ENCODE measurements at regions not wholly inside any gene's neighbourhood (a gene's known extent, or its start where the extent isn't known, plus 50 kb on each side); places are given as distances from the start of the nearest gene placed in this dataset.
"Not testable (repeated sequence)": the region's sequence is repeated elsewhere in the genome, so short reads cannot be mapped to it uniquely, and the experiment has no call there.

DNA sequence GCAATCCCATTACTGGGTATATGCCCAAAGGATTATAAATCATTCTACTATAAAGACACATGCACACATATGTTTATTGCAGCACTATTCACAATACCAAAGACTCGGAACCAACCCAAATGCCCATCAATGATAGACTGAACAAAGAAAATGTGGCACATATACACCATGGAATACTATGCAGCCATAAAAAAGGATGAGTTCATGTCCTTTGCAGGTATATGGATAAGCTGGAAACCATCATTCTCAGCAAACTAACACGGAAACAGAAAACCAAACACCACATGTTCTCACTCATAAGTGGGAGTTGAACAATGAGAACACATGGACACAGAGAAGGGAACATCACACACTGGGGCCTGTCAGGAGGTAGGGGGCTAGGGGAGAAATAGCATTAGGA is 235.7 kb downstream of the PTN start:
- DNase-seq: not testable (repeated sequence)

DNA sequence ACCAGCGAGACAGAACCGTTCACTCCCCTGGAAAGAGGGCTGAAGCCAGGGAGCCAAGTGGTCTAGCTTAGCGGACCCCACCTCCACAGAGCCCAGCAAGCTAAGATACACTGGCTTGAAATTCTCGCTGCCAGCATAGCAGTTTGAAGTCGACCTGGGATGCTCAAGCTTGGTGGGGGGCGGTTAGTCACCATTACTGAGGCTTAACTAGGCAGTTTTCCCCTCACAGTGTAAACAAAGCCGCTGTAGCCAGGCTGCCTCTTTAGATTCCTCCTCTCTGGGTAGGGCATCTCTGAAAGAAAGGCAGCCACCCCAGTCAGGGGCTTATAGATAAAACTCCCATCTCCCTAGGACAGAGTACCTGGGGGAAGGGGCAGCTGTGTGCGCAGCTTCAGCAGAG is 235.1 kb downstream of the CHRM2 start:
- not testable (repeated sequence) for DNase-seq

DNA sequence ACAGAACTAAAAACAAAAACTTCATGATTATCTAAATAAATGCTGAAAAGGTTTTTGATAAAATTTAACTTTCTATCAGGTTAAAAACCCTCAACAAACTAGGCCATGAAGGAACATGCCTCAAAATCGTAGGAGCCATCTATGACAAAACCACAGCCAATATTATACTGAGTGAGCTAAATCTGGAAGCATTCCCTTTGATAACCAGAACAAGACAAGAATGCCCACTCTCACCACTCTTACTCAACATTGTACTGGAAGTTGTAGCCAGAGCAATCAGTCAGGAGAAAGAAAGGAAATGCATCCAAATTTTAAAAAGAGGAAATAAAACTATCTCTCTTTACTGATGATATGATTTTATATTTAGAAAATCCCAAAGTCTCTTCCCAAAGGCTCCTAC is 228.7 kb downstream of the CHRM2 start:
- DNase-seq: no peak

DNA sequence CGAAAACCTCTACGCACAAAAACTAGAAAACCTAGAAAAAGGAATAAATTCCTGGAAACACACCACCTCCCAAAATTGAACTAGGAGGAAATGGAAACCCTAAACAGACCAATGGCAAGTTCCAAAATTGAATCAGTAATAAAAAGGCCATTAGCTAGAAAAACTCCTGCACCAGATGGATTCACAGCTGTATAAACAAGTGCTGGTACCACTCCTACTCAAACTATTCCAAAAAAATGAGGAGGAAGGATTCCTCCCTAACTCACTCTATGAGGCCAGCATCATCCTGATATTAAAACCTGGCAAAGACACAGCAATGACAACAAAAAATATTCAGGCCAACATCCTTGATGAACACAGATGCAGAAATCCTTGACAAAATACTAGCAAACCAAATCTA is 228.2 kb downstream of the CHRM2 start:
- no peak for DNase-seq

DNA sequence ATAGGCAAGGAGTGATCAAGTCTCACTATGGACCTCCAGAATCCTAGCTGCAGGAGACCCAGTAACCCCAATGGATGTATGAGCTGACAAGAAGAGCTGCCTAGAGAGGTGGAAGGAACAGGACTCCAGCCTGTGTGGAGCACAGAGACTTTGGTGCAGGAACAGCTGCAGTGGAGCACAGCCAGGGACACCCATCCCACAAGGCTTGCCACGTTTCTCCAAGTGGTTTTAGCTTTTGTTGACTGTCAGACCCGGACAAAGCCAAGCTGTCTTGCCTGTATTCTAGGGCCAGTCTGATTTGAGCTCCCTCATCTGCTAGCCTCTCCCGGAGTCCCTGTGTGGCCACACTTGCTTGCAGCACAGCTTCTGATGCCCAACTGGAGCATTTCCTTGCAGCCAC is 224.7 kb downstream of the CHRM2 start:
- DNase-seq: no peak

DNA sequence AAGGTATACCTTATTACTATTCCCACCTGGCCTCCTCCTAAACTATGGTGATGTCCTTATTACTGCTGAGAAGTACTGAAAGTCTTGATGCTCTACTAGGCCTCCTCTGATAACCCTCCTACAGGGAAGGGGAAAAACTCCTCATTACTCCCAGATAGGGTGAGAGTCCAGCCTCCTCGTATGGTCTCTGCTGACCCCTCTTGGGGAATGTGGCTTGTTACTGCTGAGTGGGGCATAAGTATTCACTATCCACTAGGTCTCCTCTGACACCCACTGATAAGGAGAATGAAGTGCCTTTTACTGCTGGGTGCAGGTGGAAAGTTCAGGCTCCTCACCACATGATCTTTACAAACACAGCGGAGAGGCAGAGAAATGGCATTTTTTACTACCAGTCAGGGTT is 222.9 kb downstream of the CHRM2 start:
- DNase-seq: peak; percentile 5

DNA sequence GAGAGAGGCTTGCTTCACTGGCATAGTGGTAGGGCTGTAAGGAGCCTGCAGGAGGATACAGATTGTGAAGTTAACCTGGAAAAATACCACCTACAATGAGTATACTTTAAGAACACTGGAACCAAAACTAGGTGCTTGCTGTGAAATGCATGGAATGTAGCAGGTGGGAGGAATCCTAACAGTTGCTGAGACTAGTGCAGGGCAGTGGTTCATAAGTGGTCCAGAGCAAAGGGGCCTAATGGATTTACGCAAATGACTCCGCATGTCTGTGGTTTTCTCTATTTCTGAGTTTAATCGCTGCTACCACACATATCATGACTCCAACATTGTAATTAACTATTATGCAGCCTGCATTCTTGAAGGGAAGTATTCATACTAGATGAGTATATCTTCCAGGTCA is 218.4 kb downstream of the CHRM2 start:
- no peak for DNase-seq

DNA sequence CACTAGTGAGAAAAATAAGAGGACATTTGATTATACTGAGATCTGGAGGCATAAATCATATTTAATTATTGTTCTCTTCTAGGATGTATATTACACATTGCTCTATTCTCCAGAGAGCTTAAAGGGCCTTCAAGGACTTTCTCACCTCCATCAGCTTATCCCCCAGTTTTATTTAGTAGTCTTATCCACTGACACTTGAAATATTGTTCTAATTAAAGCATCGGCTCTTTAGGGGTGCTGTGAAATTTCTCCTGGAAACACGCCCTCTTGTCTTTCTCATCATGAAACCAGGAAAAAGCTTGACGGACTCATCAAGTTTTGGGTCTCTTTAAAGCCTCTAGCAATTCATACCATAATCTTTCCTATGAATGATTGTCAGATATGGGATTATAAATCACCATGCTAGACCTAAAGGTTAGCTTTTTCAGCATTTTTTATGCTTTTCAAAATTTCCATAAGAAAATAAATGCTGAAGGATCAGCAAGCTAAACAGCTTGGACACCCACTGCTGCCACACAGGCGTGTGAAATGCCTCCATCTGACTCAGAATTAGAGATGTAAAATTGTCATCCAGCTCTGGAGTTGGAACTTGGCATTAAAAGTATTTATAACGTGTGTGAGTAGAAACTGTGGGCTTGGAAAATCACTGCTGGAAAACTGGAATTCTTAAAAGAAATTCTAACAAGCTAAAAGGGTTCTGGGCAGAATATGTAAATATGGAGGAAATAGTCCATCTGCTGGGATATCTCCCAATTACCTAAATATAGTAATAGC is 216.3 kb downstream of the CHRM2 start:
- DNase-seq: no peak

DNA sequence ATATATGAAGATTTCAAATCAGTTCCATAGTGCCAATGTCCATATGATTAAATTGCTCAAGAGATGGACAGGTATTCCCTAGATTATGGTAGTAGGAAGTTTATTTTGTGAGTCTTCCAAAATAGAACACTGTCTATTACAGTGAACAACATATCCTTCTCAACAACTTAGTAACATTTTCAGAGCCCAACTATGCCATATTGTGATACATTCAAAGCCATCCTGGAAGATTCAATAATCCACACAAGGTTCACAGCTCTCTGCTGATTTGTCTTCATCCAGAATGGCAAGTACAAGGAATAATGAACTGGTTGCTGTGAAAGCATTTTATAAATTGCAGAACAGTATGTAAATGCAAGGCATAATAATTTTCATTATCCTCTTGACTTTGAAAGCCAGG is 213.9 kb downstream of the CHRM2 start:
- no peak for DNase-seq

DNA sequence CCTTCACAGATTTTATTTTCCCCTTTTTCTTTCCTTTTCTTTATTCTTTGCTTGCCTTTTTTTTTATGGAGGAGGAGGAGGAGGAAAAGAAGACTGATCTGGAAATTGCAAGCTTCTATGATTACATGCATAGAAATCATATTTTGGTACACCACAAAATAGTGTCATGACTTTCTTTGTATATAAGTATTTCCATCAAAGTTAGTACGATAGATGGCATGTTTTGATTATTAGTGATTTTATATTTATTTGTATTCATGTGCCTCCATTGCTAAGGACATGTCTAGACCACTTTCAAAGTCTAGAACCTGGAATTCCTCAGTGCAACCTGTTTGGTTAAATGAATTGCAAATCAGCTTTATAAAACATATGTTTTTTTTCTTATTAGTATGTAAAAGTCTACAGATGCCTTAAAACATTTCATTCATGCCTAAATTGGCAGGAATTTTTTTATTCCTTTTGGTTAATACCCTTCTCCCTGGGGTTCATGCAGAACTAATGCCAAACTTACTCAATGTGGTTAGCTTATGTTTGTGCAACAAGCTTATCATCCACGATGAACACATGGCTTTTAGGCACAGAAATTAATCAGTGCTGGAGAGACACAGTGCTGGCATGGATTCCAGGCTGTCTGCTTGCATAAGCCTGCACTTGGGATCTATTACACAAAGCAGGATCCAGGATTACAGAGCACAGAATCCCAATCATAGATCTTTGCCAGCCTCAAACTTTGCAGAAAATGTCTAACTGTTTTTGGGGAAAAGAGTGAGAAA is 213.1 kb downstream of the CHRM2 start:
- no peak for DNase-seq

DNA sequence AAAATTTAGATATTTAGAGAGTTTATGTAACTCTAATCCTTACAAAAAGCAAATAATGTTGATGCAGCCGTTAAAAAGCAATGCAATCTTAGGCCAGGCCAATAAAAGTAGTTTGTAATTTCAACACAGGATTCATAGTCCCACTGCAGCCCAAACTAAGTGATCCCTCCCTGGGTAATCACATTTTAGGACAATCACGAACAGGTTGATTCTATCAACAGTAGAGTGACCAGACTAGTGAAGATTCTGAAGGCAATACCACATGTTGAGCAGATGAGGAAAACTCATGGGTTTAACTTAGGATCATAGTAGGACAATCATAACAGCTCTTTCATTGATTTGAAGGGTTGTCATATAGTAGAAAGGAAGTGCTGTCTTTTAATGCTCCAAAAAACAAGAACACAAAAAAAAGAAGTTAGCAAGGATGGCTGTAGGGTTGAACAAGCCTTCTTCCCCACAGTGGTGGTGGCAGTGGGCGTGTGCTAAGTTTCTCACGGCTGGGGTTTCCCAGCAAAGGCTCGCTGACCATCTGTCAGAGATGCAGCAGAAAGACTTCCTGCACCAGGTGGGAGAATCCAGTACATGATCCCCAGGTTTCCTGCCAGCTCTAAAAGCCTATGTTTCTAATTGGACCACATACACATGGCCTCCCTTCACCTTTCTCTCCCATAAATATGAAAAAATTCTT is 212.2 kb downstream of the CHRM2 start:
- no peak for DNase-seq

DNA sequence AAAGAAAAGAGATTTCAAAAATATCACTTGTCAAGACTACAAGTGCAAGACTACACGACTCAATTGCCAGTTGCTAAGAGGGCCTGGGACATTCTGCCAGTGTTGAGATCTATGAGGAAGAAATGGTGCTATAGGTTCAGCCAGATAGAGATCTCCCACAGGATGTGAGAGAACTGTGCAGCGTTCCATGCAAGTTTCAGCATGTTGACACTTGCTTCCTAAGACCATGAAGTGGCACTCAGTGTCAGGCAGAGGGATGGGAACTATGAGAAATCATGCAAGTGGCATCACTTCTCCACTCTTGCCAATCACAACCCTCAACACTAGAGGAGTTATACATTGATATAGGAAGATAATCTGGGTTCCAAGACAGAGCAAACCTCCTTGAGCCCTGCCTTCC is 210.3 kb downstream of the CHRM2 start:
- no peak for DNase-seq

DNA sequence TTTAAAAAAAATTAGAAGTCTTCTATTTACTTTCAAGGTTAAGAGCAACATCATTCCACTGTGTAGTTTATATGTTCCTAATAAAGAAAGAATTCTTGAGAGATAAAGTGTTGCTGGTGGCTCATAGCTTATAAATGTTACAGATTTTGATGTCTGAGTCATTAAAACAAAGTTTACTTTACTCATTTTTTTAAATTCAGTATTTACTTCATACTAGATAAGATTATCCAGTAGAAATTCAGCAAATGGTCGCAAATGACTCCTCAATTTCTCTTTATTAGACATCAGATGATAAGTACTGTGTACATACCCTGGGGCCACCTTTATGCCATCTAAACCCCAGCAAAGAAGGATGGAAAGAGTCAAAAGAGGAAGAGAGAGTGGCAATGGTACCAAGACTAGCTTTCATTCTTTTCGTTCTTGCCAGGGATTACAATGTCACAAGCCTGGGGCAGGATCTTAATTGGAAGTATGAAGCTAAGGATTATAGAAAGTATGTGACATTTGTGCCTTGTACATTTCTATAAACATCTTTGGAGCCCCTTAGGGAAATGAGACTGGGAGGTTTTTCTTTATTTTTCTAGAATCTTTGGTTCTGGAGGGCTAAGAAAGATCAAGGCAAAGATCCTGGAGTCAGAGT is 206.1 kb downstream of the CHRM2 start:
- DNase-seq: no peak

DNA sequence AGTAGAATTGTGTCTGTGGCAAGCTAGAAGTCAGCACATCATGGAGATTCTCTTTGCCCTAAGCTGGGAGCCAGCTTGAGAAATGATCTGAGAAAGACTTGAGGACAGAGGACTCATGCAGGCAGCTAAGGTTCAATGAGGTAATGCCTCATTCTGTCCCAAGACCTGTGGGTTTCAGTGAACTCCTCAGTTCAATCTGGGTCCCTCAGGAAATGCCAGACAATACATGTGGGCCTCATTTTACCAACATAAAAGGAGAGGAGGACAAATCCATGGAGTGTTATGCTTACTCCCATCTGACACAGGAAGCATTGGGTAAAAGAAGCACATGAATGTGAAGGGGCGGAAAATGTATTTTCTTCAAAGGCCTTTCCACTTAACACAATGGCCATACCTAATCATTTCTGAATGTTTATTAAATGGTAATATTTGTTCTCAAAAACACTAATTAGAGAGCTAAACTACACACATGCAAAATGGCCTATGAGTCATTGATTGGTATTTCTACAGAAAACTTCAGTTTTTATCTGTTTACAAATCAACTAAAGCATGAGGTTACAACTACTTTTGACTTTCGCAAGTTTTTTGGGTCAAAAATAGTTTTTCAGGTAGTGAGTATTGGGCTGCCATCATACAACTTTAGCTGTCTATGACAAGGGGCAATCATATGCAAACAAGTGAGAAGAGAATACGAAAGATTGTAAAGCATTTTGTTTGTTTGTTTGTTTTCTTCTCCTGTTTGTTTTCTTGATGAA is 205.3 kb downstream of the CHRM2 start:
- no peak for DNase-seq

Data from hematopoietic multipotent progenitor cell treated with erythropoietin and hydrocortisone succinate and interleukin-3 and kit ligand, for 6 days (in vitro differentiated cells).